ENCODE measurements at regions not wholly inside any gene's neighbourhood (a gene's known extent, or its start where the extent isn't known, plus 50 kb on each side); places are given as distances from the start of the nearest gene placed in this dataset.

DNA sequence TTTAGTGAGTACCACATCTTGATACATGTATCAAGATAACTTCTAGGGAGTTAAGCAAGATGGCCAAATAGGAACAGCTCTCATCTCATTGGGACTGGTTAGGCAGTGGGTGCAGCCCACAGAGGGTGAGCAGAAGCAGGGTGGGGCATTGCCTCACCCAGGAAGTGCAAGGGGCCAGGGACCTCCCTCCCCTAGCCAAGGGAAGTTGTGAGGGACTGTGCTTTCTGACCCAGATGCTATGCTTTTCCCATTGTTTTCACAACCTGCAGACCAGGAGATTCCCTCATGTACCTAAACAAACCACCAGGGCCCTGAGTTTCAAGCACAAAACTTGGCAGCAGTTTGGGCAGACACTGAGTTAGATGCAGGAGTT lies 665.0 kb upstream of the CBLB start:
- peaks cover 0 to 9% of the 10 kb centered on the region in 2 donors for H3K9me3 ChIP-seq (ENCODE audit: control insufficient read depth in 2 of 2, insufficient read depth in 1 of 2, low read length in 1 of 2)
- H3K27me3 ChIP-seq (ENCODE audit: control insufficient read depth in 2 of 2, insufficient read depth in 1 of 2, low read length in 1 of 2) = no peaks in the 10 kb centered on the region
- DNase-seq (ENCODE audit: low read depth in 6 of 9, low spot score in 9 of 9) = no peak
- no peak overlapping the region for H3K27ac ChIP-seq (ENCODE audit: low read depth in 1 of 2, low read length in 1 of 2)
- no peaks in the 10 kb centered on the region for H3K4me1 ChIP-seq (ENCODE audit: control insufficient read depth in 2 of 2, insufficient read depth in 2 of 2, low read length in 2 of 2)
- no peaks in the 10 kb centered on the region for H3K36me3 ChIP-seq (ENCODE audit: control insufficient read depth in 2 of 2, insufficient read depth in 2 of 2, low read length in 1 of 2)
- no peak overlapping the region for H3K4me3 ChIP-seq (ENCODE audit: low read length in 2 of 2)

DNA sequence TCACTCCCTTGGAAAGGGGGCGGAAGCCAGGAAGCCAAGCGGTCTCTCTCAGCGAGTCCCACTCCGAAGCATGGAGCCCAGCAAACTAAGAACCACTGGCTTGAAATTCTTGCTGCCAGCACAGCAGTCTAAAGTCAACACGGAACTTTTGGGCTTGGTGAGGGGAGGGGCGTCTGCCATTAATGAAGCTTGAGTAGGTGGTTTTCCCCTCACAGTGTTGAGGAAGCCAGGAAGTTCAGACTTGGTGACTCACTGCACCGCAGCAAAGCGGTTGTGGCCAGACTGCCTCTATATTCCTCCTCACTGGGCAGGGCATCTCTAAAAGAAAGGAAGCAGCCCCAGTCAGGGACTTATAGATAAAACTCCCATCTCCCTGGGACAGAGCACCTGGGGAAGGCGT lies 665.4 kb upstream of the CBLB start:
- Histone ChIP-seq H3K27ac (ENCODE audit: low read depth in 1 of 2, low read length in 1 of 2) (no peak overlapping the region), H3K9me3 (ENCODE audit: control insufficient read depth in 2 of 2, insufficient read depth in 1 of 2, low read length in 1 of 2) (peaks cover 0 to 9% of the 10 kb centered on the region in 2 donors), H3K36me3 (ENCODE audit: control insufficient read depth in 2 of 2, insufficient read depth in 2 of 2, low read length in 1 of 2) (no peaks in the 10 kb centered on the region), H3K4me1 (ENCODE audit: control insufficient read depth in 2 of 2, insufficient read depth in 2 of 2, low read length in 2 of 2) (no peaks in the 10 kb centered on the region), H3K4me3 (ENCODE audit: low read length in 2 of 2) (no peak overlapping the region), H3K27me3 (ENCODE audit: control insufficient read depth in 2 of 2, insufficient read depth in 1 of 2, low read length in 1 of 2) (no peaks in the 10 kb centered on the region)
- no peak for DNase-seq (ENCODE audit: low read depth in 6 of 9, low spot score in 9 of 9)
- WGBS = 92% methylated on average over 9 of the region's 9 CpGs

DNA sequence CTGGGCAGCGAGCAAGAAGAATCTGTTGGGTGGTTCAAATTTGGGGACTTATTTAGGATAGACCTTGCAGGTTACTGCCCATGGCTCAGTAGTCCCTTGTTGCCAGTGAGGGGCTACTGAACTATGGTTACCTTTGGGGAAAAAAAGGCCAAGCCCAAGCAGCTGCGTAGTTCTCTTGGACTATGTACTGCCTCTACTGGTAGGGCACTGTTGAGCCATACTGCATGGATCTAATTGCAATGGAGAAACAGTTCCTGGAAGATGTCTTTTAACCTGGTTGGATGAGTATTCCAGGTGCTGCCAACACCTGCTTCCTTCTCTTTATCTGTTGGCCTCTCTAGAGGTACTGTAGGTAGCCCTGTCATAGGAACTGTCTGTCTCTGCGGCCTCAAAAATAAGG lies 671.9 kb upstream of the CBLB start:
- 95% methylated on average over 3 of the region's 3 CpGs for WGBS
- Histone ChIP-seq H3K4me3 (ENCODE audit: low read length in 2 of 2) (no peak overlapping the region), H3K27ac (ENCODE audit: low read depth in 1 of 2, low read length in 1 of 2) (no peak overlapping the region), H3K9me3 (ENCODE audit: control insufficient read depth in 2 of 2, insufficient read depth in 1 of 2, low read length in 1 of 2) (no peaks in the 10 kb centered on the region), H3K36me3 (ENCODE audit: control insufficient read depth in 2 of 2, insufficient read depth in 2 of 2, low read length in 1 of 2) (no peaks in the 10 kb centered on the region), H3K4me1 (ENCODE audit: control insufficient read depth in 2 of 2, insufficient read depth in 2 of 2, low read length in 2 of 2) (no peaks in the 10 kb centered on the region), H3K27me3 (ENCODE audit: control insufficient read depth in 2 of 2, insufficient read depth in 1 of 2, low read length in 1 of 2) (no peaks in the 10 kb centered on the region)
- DNase-seq (ENCODE audit: low read depth in 6 of 9, low spot score in 9 of 9) = no peak

DNA sequence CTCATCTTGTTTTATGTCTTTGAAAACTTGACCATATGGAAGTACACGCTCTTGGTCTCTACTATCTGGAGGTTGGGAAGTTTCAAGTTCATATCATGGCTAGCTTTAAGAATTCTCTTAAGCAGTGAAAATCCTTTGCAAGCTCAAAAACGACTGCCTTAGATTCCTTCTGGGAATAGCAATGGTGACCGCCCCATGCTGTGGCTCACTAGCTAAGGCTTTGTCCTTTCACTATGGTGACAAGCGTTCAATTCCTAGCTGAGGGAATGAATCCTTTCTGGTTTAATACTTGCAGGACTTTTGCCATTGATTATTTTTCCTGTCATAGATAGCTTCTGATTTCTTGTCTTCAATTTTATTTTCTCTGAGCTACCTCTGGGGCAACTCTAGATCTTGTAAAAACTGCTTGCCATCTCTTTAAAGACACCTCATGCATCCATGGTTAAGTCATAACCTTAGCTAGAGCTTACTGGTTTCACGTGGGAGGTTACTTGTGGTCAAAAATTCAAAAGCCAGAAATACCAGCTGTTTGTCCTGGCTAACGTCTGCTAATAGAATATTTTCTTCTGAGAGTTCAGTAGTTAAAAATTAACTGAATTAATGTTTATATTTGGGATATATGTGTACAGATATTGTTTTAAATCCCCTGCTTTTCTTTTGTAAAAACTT lies 673.4 kb upstream of the CBLB start:
- no peak for DNase-seq (ENCODE audit: low read depth in 6 of 9, low spot score in 9 of 9)
- Histone ChIP-seq H3K4me1 (ENCODE audit: control insufficient read depth in 2 of 2, insufficient read depth in 2 of 2, low read length in 2 of 2) (no peaks in the 10 kb centered on the region), H3K27me3 (ENCODE audit: control insufficient read depth in 2 of 2, insufficient read depth in 1 of 2, low read length in 1 of 2) (no peaks in the 10 kb centered on the region), H3K27ac (ENCODE audit: low read depth in 1 of 2, low read length in 1 of 2) (no peak overlapping the region), H3K36me3 (ENCODE audit: control insufficient read depth in 2 of 2, insufficient read depth in 2 of 2, low read length in 1 of 2) (no peaks in the 10 kb centered on the region), H3K9me3 (ENCODE audit: control insufficient read depth in 2 of 2, insufficient read depth in 1 of 2, low read length in 1 of 2) (no peaks in the 10 kb centered on the region), H3K4me3 (ENCODE audit: low read length in 2 of 2) (no peak overlapping the region)
- WGBS = 87% methylated on average over 6 of the region's 6 CpGs

DNA sequence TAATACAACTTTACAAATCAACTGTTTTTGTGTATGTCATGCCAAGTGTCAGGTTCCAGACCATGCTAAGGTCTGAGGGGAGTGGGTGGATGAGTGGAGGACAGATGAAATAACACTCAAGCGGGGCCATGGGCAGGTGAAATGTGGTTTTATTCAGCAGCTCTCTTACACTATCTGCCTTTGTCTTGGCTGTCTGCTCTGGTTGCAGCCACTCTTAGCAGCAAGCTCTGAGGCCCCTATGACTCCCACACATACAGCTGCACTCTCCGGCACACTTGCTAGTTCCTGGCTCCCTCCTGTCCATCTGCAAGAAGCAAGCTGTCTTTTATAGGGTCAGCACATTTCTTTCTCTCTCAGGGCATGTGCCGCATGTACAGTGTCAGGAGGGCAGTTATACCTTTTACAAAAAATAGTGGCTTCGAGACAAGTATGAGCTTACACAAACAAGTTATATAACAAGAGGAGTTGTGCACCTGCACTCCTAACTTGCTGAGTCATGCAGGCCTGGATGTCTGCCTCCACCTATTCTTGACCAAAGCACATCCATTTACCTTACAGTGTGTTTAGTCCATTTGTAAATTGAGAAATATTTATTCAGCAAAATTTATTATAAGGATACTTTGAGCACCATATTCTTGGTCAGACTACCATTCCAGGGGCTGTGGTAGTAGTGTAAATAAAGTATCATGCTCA lies 683.7 kb upstream of the CBLB start:
- 98% methylated on average over 4 of the region's 4 CpGs for WGBS
- no peak for DNase-seq (ENCODE audit: low read depth in 6 of 9, low spot score in 9 of 9)
- Histone ChIP-seq H3K27me3 (ENCODE audit: control insufficient read depth in 2 of 2, insufficient read depth in 1 of 2, low read length in 1 of 2) (no peaks in the 10 kb centered on the region), H3K9me3 (ENCODE audit: control insufficient read depth in 2 of 2, insufficient read depth in 1 of 2, low read length in 1 of 2) (no peaks in the 10 kb centered on the region), H3K4me1 (ENCODE audit: control insufficient read depth in 2 of 2, insufficient read depth in 2 of 2, low read length in 2 of 2) (no peaks in the 10 kb centered on the region), H3K27ac (ENCODE audit: low read depth in 1 of 2, low read length in 1 of 2) (no peak overlapping the region), H3K4me3 (ENCODE audit: low read length in 2 of 2) (no peak overlapping the region), H3K36me3 (ENCODE audit: control insufficient read depth in 2 of 2, insufficient read depth in 2 of 2, low read length in 1 of 2) (no peaks in the 10 kb centered on the region)

DNA sequence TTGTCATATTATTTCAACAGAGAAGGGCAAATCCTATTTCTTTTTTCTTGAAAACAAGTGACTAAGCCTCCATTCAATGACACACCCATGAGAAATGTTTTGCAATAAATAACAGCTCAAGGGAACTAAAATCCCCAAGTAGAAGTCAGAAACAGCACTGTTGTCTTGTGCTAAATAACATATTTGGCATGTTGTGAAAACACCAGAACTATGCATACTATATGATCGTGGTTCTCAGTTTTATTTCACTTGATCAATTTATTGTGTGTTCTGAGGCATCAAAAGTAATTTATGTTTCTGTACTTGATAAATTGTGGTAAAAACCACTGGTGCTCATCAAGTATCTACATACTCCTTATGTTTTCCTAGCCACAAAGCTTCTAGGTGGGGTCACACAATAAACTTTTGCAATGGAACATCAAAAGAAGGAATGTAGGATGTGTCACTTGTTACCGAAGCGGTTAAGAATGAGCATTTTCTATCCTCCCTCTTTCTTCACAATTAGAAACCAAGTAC lies 691.7 kb upstream of the CBLB start:
- Histone ChIP-seq H3K36me3 (ENCODE audit: control insufficient read depth in 2 of 2, insufficient read depth in 2 of 2, low read length in 1 of 2) (no peaks in the 10 kb centered on the region), H3K27ac (ENCODE audit: low read depth in 1 of 2, low read length in 1 of 2) (no peak overlapping the region), H3K9me3 (ENCODE audit: control insufficient read depth in 2 of 2, insufficient read depth in 1 of 2, low read length in 1 of 2) (no peaks in the 10 kb centered on the region), H3K4me1 (ENCODE audit: control insufficient read depth in 2 of 2, insufficient read depth in 2 of 2, low read length in 2 of 2) (no peaks in the 10 kb centered on the region), H3K4me3 (ENCODE audit: low read length in 2 of 2) (no peak overlapping the region), H3K27me3 (ENCODE audit: control insufficient read depth in 2 of 2, insufficient read depth in 1 of 2, low read length in 1 of 2) (no peaks in the 10 kb centered on the region)
- 97% methylated on average over 3 of the region's 3 CpGs for WGBS
- DNase-seq (ENCODE audit: low read depth in 6 of 9, low spot score in 9 of 9) = no peak

DNA sequence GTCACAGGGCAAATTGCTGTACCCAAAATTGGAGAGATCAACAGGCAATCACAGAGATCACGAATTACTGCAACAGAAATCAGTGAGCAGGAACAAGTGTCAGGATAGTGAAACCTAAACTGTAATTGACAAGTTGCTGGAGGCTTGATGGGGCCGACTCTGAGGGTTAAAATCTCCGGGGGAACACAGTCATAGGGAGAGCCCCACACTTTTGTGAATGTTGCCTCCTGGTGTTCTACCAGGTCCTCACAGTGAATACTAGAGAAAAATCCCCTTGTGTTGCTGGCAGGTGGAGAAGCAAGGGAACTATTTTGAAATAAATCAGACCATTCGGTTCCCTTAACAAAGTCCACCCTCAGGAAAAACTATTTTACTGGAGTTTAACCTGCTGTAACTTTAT lies 697.5 kb upstream of the CBLB start:
- Histone ChIP-seq H3K4me3 (ENCODE audit: low read length in 2 of 2) (no peak overlapping the region), H3K9me3 (ENCODE audit: control insufficient read depth in 2 of 2, insufficient read depth in 1 of 2, low read length in 1 of 2) (no peaks in the 10 kb centered on the region), H3K36me3 (ENCODE audit: control insufficient read depth in 2 of 2, insufficient read depth in 2 of 2, low read length in 1 of 2) (no peaks in the 10 kb centered on the region), H3K4me1 (ENCODE audit: control insufficient read depth in 2 of 2, insufficient read depth in 2 of 2, low read length in 2 of 2) (no peaks in the 10 kb centered on the region), H3K27me3 (ENCODE audit: control insufficient read depth in 2 of 2, insufficient read depth in 1 of 2, low read length in 1 of 2) (no peaks in the 10 kb centered on the region), H3K27ac (ENCODE audit: low read depth in 1 of 2, low read length in 1 of 2) (no peak overlapping the region)
- WGBS = 65% methylated on average over 4 of the region's 4 CpGs
- no peak for DNase-seq (ENCODE audit: low read depth in 6 of 9, low spot score in 9 of 9)

DNA sequence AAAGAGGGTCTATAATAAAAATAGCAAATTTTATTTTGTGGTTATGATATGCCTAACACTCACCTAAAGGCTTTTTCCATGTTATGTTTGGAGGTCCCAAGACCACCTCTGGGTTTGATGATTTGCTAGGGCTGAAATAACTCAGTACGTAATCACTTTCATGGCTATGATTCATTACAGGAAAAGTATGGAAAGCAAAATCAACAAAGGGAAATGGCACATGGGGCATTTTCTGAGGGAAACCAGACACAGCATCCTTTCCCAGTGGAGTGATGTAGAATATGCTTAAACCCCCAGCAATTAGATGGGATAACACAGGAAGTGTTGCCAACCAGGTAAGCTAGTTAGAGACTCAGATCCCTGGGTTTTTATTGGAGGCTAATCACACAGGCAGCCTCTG lies 701.6 kb upstream of the CBLB start:
- H3K4me1 ChIP-seq (ENCODE audit: control insufficient read depth in 2 of 2, insufficient read depth in 2 of 2, low read length in 2 of 2) = no peaks in the 10 kb centered on the region
- H3K4me3 ChIP-seq (ENCODE audit: low read length in 2 of 2) = no peak overlapping the region
- H3K27me3 ChIP-seq (ENCODE audit: control insufficient read depth in 2 of 2, insufficient read depth in 1 of 2, low read length in 1 of 2) = no peaks in the 10 kb centered on the region
- no peak for DNase-seq (ENCODE audit: low read depth in 6 of 9, low spot score in 9 of 9)
- no peak overlapping the region for H3K27ac ChIP-seq (ENCODE audit: low read depth in 1 of 2, low read length in 1 of 2)
- H3K9me3 ChIP-seq (ENCODE audit: control insufficient read depth in 2 of 2, insufficient read depth in 1 of 2, low read length in 1 of 2) = no peaks in the 10 kb centered on the region
- H3K36me3 ChIP-seq (ENCODE audit: control insufficient read depth in 2 of 2, insufficient read depth in 2 of 2, low read length in 1 of 2) = no peaks in the 10 kb centered on the region
- 99% methylated on average over 1 of the region's 1 CpG for WGBS

DNA sequence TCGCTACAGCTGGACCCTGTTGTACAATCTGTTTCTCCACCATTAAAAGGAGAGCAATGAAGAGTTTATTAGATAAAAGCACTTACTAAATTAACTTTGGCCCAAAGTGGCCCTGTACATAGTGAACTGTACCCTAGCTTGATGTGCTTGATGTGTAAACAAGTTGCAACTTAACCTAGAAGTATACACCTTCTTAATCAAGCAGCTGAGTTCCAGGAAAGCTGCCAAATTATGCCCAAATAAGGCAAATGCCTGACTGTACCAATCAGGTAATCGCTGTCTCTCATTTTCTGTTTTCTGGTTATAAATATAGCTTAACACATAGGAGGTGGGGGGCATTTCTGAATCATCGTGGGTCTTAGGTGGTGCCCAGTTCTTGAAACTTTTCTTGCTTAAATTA lies 704.8 kb upstream of the CBLB start:
- H3K9me3 ChIP-seq (ENCODE audit: control insufficient read depth in 2 of 2, insufficient read depth in 1 of 2, low read length in 1 of 2) = no peaks in the 10 kb centered on the region
- 95% methylated on average over 3 of the region's 3 CpGs for WGBS
- no peaks in the 10 kb centered on the region for H3K36me3 ChIP-seq (ENCODE audit: control insufficient read depth in 2 of 2, insufficient read depth in 2 of 2, low read length in 1 of 2)
- DNase-seq (ENCODE audit: low read depth in 6 of 9, low spot score in 9 of 9) = no peak
- H3K27me3 ChIP-seq (ENCODE audit: control insufficient read depth in 2 of 2, insufficient read depth in 1 of 2, low read length in 1 of 2) = no peaks in the 10 kb centered on the region
- no peak overlapping the region for H3K27ac ChIP-seq (ENCODE audit: low read depth in 1 of 2, low read length in 1 of 2)
- no peaks in the 10 kb centered on the region for H3K4me1 ChIP-seq (ENCODE audit: control insufficient read depth in 2 of 2, insufficient read depth in 2 of 2, low read length in 2 of 2)
- H3K4me3 ChIP-seq (ENCODE audit: low read length in 2 of 2) = no peak overlapping the region
